Memory B cell (primary cell): ENCODE measurements at regions not wholly inside any gene's neighbourhood (a gene's known extent, or its start where the extent isn't known, plus 50 kb on each side); places are given as distances from the start of the nearest gene placed in this dataset.
"Not testable (repeated sequence)": the region's sequence is repeated elsewhere in the genome, so short reads cannot be mapped to it uniquely, and the experiment has no call there.

Experiments
- ATAC-seq: fragments of 150-1000 bp; cut with Tn5 transposase; 2 replicates; pipeline ENCODE4 v1.10.0; 2021; ENCODE audit warnings: low read depth, mild to moderate bottlenecking, moderate library complexity
- DNase-seq, 2 donors: peaks; one replicate each; pipeline ENCODE4 v3.0.0; 2022; ENCODE audit warnings: low spot score in 2 of 2
- H3K27ac Mint-ChIP-seq: one replicate; pipeline ENCODE4 v1.8.0; 2022; ENCODE audit warnings: mild to moderate bottlenecking, moderate library complexity, mixed read lengths
- H3K27me3 Mint-ChIP-seq: one replicate; pipeline ENCODE4 v1.8.0; 2022; ENCODE audit warnings: mixed read lengths
- H3K36me3 Mint-ChIP-seq: one replicate; pipeline ENCODE4 v1.8.0; 2022; ENCODE audit warnings: mild to moderate bottlenecking, mixed read lengths
- H3K4me1 Mint-ChIP-seq: one replicate; pipeline ENCODE4 v1.8.0; 2022; ENCODE audit warnings: mixed read lengths
- H3K4me3 Mint-ChIP-seq: one replicate; pipeline ENCODE4 v1.8.0; 2022; ENCODE audit warnings: mild to moderate bottlenecking, moderate library complexity, mixed read lengths
- H3K9me3 Mint-ChIP-seq: one replicate; pipeline ENCODE4 v1.8.0; 2022; ENCODE audit warnings: mixed read lengths

GRCh38 chr12:126946958-126947357 is 1320.0 kb upstream of the TMEM132C start:
- not testable (repeated sequence) for DNase-seq, H3K4me1 Mint-ChIP-seq, H3K27me3 Mint-ChIP-seq

GRCh38 chr12:126949558-126949957 is 1317.4 kb upstream of the TMEM132C start:
- H3K27ac Mint-ChIP-seq: no peak overlapping the region
- no peaks in the 10 kb centered on the region for H3K27me3 Mint-ChIP-seq
- H3K4me1 Mint-ChIP-seq: no peaks in the 10 kb centered on the region
- no peaks in the 10 kb centered on the region for H3K36me3 Mint-ChIP-seq
- H3K9me3 Mint-ChIP-seq: no peaks in the 10 kb centered on the region
- no peak overlapping the region for H3K4me3 Mint-ChIP-seq
- ATAC-seq: no peak
- no peak for DNase-seq

More at GRCh38 chr12:126946958-126947357, 1320.0 kb upstream of the TMEM132C start:
- H3K27ac Mint-ChIP-seq, H3K4me3 Mint-ChIP-seq, ATAC-seq, H3K9me3 Mint-ChIP-seq, H3K36me3 Mint-ChIP-seq: not testable (repeated sequence)

- no peak overlapping the region for H3K27ac Mint-ChIP-seq
- no peaks in the 10 kb centered on the region for H3K36me3 Mint-ChIP-seq
- DNase-seq (no peak), ATAC-seq (no peak)
- no peak overlapping the region for H3K4me3 Mint-ChIP-seq
- H3K4me1 Mint-ChIP-seq: no peaks in the 10 kb centered on the region
- H3K9me3 Mint-ChIP-seq: no peaks in the 10 kb centered on the region
- H3K27me3 Mint-ChIP-seq: no peaks in the 10 kb centered on the region
Measured at GRCh38 chr12:126950266-126950665, 1316.7 kb upstream of the TMEM132C start.

- H3K27ac Mint-ChIP-seq: no peak overlapping the region
- no peaks in the 10 kb centered on the region for H3K36me3 Mint-ChIP-seq
- no peaks in the 10 kb centered on the region for H3K27me3 Mint-ChIP-seq
- ATAC-seq: no peak
- H3K4me1 Mint-ChIP-seq: no peaks in the 10 kb centered on the region
- H3K4me3 Mint-ChIP-seq: no peak overlapping the region
- DNase-seq: no peak
- H3K9me3 Mint-ChIP-seq: no peaks in the 10 kb centered on the region
Measured at GRCh38 chr12:126952096-126953007, 1314.6 kb upstream of the TMEM132C start.

- Mint-ChIP-seq H3K27me3 (no peaks in the 10 kb centered on the region), H3K4me3 (no peak overlapping the region)
Measured at GRCh38 chr12:126953365-126953889, 1313.5 kb upstream of the TMEM132C start.

GRCh38 chr12:126960221-126960620 is 1306.7 kb upstream of the TMEM132C start:
- ATAC-seq: no peak
- H3K27ac Mint-ChIP-seq: no peak overlapping the region
- no peak for DNase-seq
- H3K36me3 Mint-ChIP-seq: no peaks in the 10 kb centered on the region
- H3K27me3 Mint-ChIP-seq: no peaks in the 10 kb centered on the region
- H3K9me3 Mint-ChIP-seq: peaks cover 5% of the 10 kb centered on the region
- no peak overlapping the region for H3K4me3 Mint-ChIP-seq
- no peaks in the 10 kb centered on the region for H3K4me1 Mint-ChIP-seq

More at GRCh38 chr12:126953365-126953889, 1313.5 kb upstream of the TMEM132C start:
- Mint-ChIP-seq H3K9me3 (no peaks in the 10 kb centered on the region), H3K36me3 (no peaks in the 10 kb centered on the region), H3K27ac (no peak overlapping the region), H3K4me1 (no peaks in the 10 kb centered on the region)
- no peak for ATAC-seq
- no peak for DNase-seq

GRCh38 chr12:126960709-126961108 is 1306.3 kb upstream of the TMEM132C start:
- Mint-ChIP-seq H3K36me3 (no peaks in the 10 kb centered on the region), H3K27me3 (no peaks in the 10 kb centered on the region), H3K4me1 (no peaks in the 10 kb centered on the region)

GRCh38 chr12:126963825-126964224 is 1303.1 kb upstream of the TMEM132C start:
- Mint-ChIP-seq H3K36me3 (no peaks in the 10 kb centered on the region), H3K9me3 (peaks cover 6% of the 10 kb centered on the region), H3K27me3 (no peaks in the 10 kb centered on the region), H3K4me3 (no peak overlapping the region), H3K27ac (no peak overlapping the region), H3K4me1 (no peaks in the 10 kb centered on the region)
- no peak for DNase-seq
- no peak for ATAC-seq

More at GRCh38 chr12:126960709-126961108, 1306.3 kb upstream of the TMEM132C start:
- Mint-ChIP-seq H3K4me3 (no peak overlapping the region), H3K9me3 (peaks cover 5% of the 10 kb centered on the region), H3K27ac (no peak overlapping the region)
- no peak for DNase-seq
- no peak for ATAC-seq

GRCh38 chr12:126966498-126966897 is 1300.5 kb upstream of the TMEM132C start:
- Mint-ChIP-seq H3K27ac (no peak overlapping the region), H3K27me3 (no peaks in the 10 kb centered on the region), H3K36me3 (no peaks in the 10 kb centered on the region), H3K4me3 (no peak overlapping the region), H3K9me3 (peaks cover 6% of the 10 kb centered on the region), H3K4me1 (no peaks in the 10 kb centered on the region)
- DNase-seq (no peak), ATAC-seq (no peak)

- Mint-ChIP-seq H3K27me3 (no peaks in the 10 kb centered on the region), H3K4me1 (no peaks in the 10 kb centered on the region), H3K9me3 (peaks cover 6% of the 10 kb centered on the region), H3K36me3 (no peaks in the 10 kb centered on the region), H3K27ac (no peak overlapping the region), H3K4me3 (no peak overlapping the region)
- no peak for ATAC-seq
- no peak for DNase-seq
Measured at GRCh38 chr12:126967152-126967551, 1299.8 kb upstream of the TMEM132C start.

GRCh38 chr12:126974779-126975178 is 1292.2 kb upstream of the TMEM132C start:
- H3K27me3 Mint-ChIP-seq: peaks cover 2% of the 10 kb centered on the region
- no peak overlapping the region for H3K27ac Mint-ChIP-seq
- no peak for ATAC-seq
- H3K9me3 Mint-ChIP-seq: peaks cover 3% of the 10 kb centered on the region
- no peak overlapping the region for H3K4me3 Mint-ChIP-seq
- no peaks in the 10 kb centered on the region for H3K4me1 Mint-ChIP-seq
- DNase-seq: no peak
- H3K36me3 Mint-ChIP-seq: peaks cover 2% of the 10 kb centered on the region

- Mint-ChIP-seq H3K4me1 (no peaks in the 10 kb centered on the region), H3K27me3 (peaks cover 2% of the 10 kb centered on the region), H3K27ac (no peak overlapping the region), H3K4me3 (no peak overlapping the region), H3K36me3 (peaks cover 2% of the 10 kb centered on the region), H3K9me3 (peaks cover 3% of the 10 kb centered on the region)
- DNase-seq (no peak), ATAC-seq (no peak)
Measured at GRCh38 chr12:126976579-126976978, 1290.4 kb upstream of the TMEM132C start.

- not testable (repeated sequence) for DNase-seq, H3K27ac Mint-ChIP-seq, H3K4me3 Mint-ChIP-seq, H3K36me3 Mint-ChIP-seq, H3K27me3 Mint-ChIP-seq, H3K4me1 Mint-ChIP-seq, ATAC-seq, H3K9me3 Mint-ChIP-seq
Measured at GRCh38 chr12:126979564-126979963, 1287.4 kb upstream of the TMEM132C start.

- H3K27ac Mint-ChIP-seq: no peak overlapping the region
- H3K4me3 Mint-ChIP-seq: no peak overlapping the region
- ATAC-seq (no peak), DNase-seq (no peak)
- peaks cover 11% of the 10 kb centered on the region for H3K9me3 Mint-ChIP-seq
- no peaks in the 10 kb centered on the region for H3K27me3 Mint-ChIP-seq
- H3K4me1 Mint-ChIP-seq: no peaks in the 10 kb centered on the region
- H3K36me3 Mint-ChIP-seq: no peaks in the 10 kb centered on the region
Measured at GRCh38 chr12:126982707-126983106, 1284.3 kb upstream of the TMEM132C start.
